Keratinocyte (primary cell): ENCODE measurements at regions not wholly inside any gene's neighbourhood (a gene's known extent, or its start where the extent isn't known, plus 50 kb on each side); places are given as distances from the start of the nearest gene placed in this dataset.
"Not testable (repeated sequence)": the region's sequence is repeated elsewhere in the genome, so short reads cannot be mapped to it uniquely, and the experiment has no call there.

Experiments used
- DNase-seq: peaks from one replicate; pipeline ENCODE4 v3.0.0-alpha.2; 2011; ENCODE audit warnings: low read depth, missing footprints, low spot score
- FAIRE-seq: peaks from 2 replicates; lab custom pipeline; 2011; peaks lifted over from hg19 to GRCh38; lab: Jason Lieb, UNC
- H2AFZ ChIP-seq: 2 replicates; pipeline ENCODE4 v1.6.0; 2012; ENCODE audit warnings: low read length, control low read depth, inconsistent platforms; ENCODE audit not compliant: control insufficient read depth
- H3K27ac ChIP-seq: 2 replicates; pipeline ENCODE4 v1.5.1; 2011; ENCODE audit warnings: low read length; ENCODE audit not compliant: control insufficient read depth, insufficient read depth
- H3K27me3 ChIP-seq: 3 replicates; pipeline ENCODE4 v1.6.0; 2011; ENCODE audit warnings: low read length; ENCODE audit not compliant: control insufficient read depth, insufficient read depth; ENCODE audit errors: extremely low read depth
- H3K36me3 ChIP-seq, 2 experiments: 2 replicates in 1 of 2; 3 replicates in 1 of 2; pipeline ENCODE4 v1.5.1; 2011; ENCODE audit warnings: low read length in 2 of 2, mild to moderate bottlenecking in 1 of 2; ENCODE audit not compliant: control insufficient read depth in 2 of 2, insufficient read depth in 2 of 2; ENCODE audit errors: extremely low read depth in 1 of 2
- H3K4me1 ChIP-seq: 3 replicates; pipeline ENCODE4 v1.5.1; 2011; ENCODE audit warnings: low read length; ENCODE audit not compliant: control insufficient read depth, insufficient read depth; ENCODE audit errors: extremely low read depth
- H3K4me2 ChIP-seq: 3 replicates; pipeline ENCODE4 v1.6.0; 2011; ENCODE audit warnings: low read depth, low read length; ENCODE audit not compliant: control insufficient read depth, insufficient read depth; ENCODE audit errors: extremely low read depth
- H3K4me3 ChIP-seq, 3 experiments: fragments of 200-600 bp in 1 of 3; sonication (generic) in 1 of 3; 2 replicates in 2 of 3; 3 replicates in 1 of 3; pipeline ENCODE4 v1.5.1; 2011 to 2016; ENCODE audit warnings: low read length in 3 of 3, mild to moderate bottlenecking in 3 of 3, control low read depth in 2 of 3, inconsistent platforms in 1 of 3, low read depth in 1 of 3, mixed read lengths in 1 of 3, mixed run types in 1 of 3, moderate library complexity in 1 of 3; ENCODE audit not compliant: control insufficient read depth in 2 of 3, insufficient read depth in 2 of 3; ENCODE audit errors: extremely low read depth in 1 of 3
- H3K79me2 ChIP-seq: 2 replicates; pipeline ENCODE4 v1.6.0; 2012; ENCODE audit warnings: low read length; ENCODE audit not compliant: control insufficient read depth, insufficient read depth
- H3K9ac ChIP-seq: 3 replicates; pipeline ENCODE4 v1.6.0; 2011; ENCODE audit warnings: low read length; ENCODE audit not compliant: control insufficient read depth, insufficient read depth; ENCODE audit errors: extremely low read depth
- H3K9me1 ChIP-seq: 3 replicates; pipeline ENCODE4 v1.6.0; 2011; ENCODE audit warnings: low read length; ENCODE audit not compliant: control insufficient read depth, insufficient read depth; ENCODE audit errors: extremely low read depth
- H3K9me3 ChIP-seq: 2 replicates; pipeline ENCODE4 v1.5.1; 2012; ENCODE audit warnings: low read depth, low read length; ENCODE audit not compliant: control insufficient read depth
- H4K20me1 ChIP-seq: 3 replicates; pipeline ENCODE4 v1.6.0; 2011; ENCODE audit warnings: low read length; ENCODE audit not compliant: control insufficient read depth, insufficient read depth; ENCODE audit errors: extremely low read depth
- CTCF ChIP-seq, 3 experiments: IDR thresholded peaks in 1 of 3; conservative IDR thresholded peaks in 1 of 3; optimal IDR thresholded peaks in 1 of 3; 2 replicates in 2 of 3; 3 replicates in 1 of 3; pipeline versions ENCODE3 to v1.5.1; 2011; ENCODE audit warnings: low read length in 3 of 3, mild to moderate bottlenecking in 3 of 3, moderate library complexity in 2 of 3, control low read depth in 1 of 3, inconsistent platforms in 1 of 3; ENCODE audit not compliant: insufficient read depth in 2 of 3; ENCODE audit errors: extremely low read depth in 1 of 3
- EZH2 ChIP-seq: IDR thresholded peaks from one replicate; pipeline ENCODE4 v1.6.1; 2012; ENCODE audit warnings: inconsistent platforms, mild to moderate bottlenecking, low read length, moderate library complexity
- dilution Hi-C: fragments of 300-500 bp; cut with MboI; formaldehyde crosslinking; loops from one replicate; pipeline ENCODE4 v1.7.0; 2020; ENCODE audit warnings: low sequenced_read_pairs; ENCODE audit not compliant: extremely low pct_ligation_motif_present

- no peaks in the 10 kb centered on the region for H3K79me2 ChIP-seq
Observed at GRCh38 chr5:69011910-69012309, 81.9 kb upstream of the SLC30A5 start.

GRCh38 chr5:69013481-69013880, 80.3 kb upstream of the SLC30A5 start:
- H3K27me3 ChIP-seq, result no peaks in the 10 kb centered on the region
- H3K9me3 ChIP-seq, result no peaks in the 10 kb centered on the region
- no peak overlapping the region for H2AFZ ChIP-seq
- no peak overlapping the region for H3K27ac ChIP-seq
- DNase-seq (no peak), FAIRE-seq (no peak)
- no peak overlapping the region for H3K9ac ChIP-seq
- no peaks in the 10 kb centered on the region for H3K4me1 ChIP-seq
- TF ChIP-seq CTCF (optimal IDR thresholded peaks at IDR 0.05 in 1 of 3, IDR thresholded peaks at IDR 0.05 in 1 of 3, conservative IDR thresholded peaks at IDR 0.05 in 1 of 3; ENCODE audit: extremely low read depth in 1 of 3, insufficient read depth in 2 of 3, low read length in 3 of 3) (no peak), EZH2 (no peak)
- no peaks in the 10 kb centered on the region for H4K20me1 ChIP-seq
- no peak overlapping the region for H3K4me3 ChIP-seq
- no peak overlapping the region for H3K4me2 ChIP-seq
- H3K79me2 ChIP-seq, result no peaks in the 10 kb centered on the region
- no peaks in the 10 kb centered on the region for H3K36me3 ChIP-seq
- dilution Hi-C loops, result no loop called here
- no peaks in the 10 kb centered on the region for H3K9me1 ChIP-seq

More at GRCh38 chr5:69011910-69012309, 81.9 kb upstream of the SLC30A5 start:
- Histone ChIP-seq H3K4me3 (no peak overlapping the region), H3K4me2 (no peak overlapping the region), H3K9me3 (no peaks in the 10 kb centered on the region), H4K20me1 (no peaks in the 10 kb centered on the region), H3K36me3 (no peaks in the 10 kb centered on the region), H2AFZ (no peak overlapping the region), H3K27me3 (no peaks in the 10 kb centered on the region), H3K4me1 (no peaks in the 10 kb centered on the region), H3K9ac (no peak overlapping the region), H3K27ac (no peak overlapping the region), H3K9me1 (no peaks in the 10 kb centered on the region)
- dilution Hi-C loops, result no loop called here
- DNase-seq (no peak), FAIRE-seq (no peak)
- TF ChIP-seq EZH2 (no peak), CTCF (optimal IDR thresholded peaks at IDR 0.05 in 1 of 3, IDR thresholded peaks at IDR 0.05 in 1 of 3, conservative IDR thresholded peaks at IDR 0.05 in 1 of 3; ENCODE audit: extremely low read depth in 1 of 3, insufficient read depth in 2 of 3, low read length in 3 of 3) (no peak)

GRCh38 chr5:69014007-69014406, 79.8 kb upstream of the SLC30A5 start:
- dilution Hi-C loops, result not testable (repeated sequence)

More at GRCh38 chr5:69014007-69014406, 79.8 kb upstream of the SLC30A5 start:
- FAIRE-seq, H3K9ac ChIP-seq, H3K4me3 ChIP-seq, H3K4me1 ChIP-seq, H3K36me3 ChIP-seq, DNase-seq, H3K27ac ChIP-seq, H2AFZ ChIP-seq, H3K4me2 ChIP-seq, H3K27me3 ChIP-seq, H3K9me1 ChIP-seq, H3K9me3 ChIP-seq, H4K20me1 ChIP-seq, H3K79me2 ChIP-seq: not testable (repeated sequence)
